Mammary epithelial cell (primary cell): ENCODE measurements at regions not wholly inside any gene's neighbourhood (a gene's known extent, or its start where the extent isn't known, plus 50 kb on each side); places are given as distances from the start of the nearest gene placed in this dataset.

Source experiments
- EZH2 ChIP-seq: IDR thresholded peaks from 2 replicates; pipeline ENCODE4 v1.6.1; 2012; ENCODE audit warnings: low read length, inconsistent platforms, borderline replicate concordance
- TF ChIP-seq, protein P1 (sequence below), 2 donors: IDR thresholded peaks in 1 of 2; conservative IDR thresholded peaks in 1 of 2; 2 replicates each; pipeline ENCODE4 v1.5.1; 2011 to 2012; ENCODE audit warnings: inconsistent platforms in 2 of 2, low read length in 2 of 2, mild to moderate bottlenecking in 2 of 2, control low read depth in 1 of 2, low read depth in 1 of 2; ENCODE audit not compliant: insufficient read depth in 1 of 2; ENCODE audit errors: extremely low read depth in 1 of 2

GRCh38 chr11:45535033-45535432 is 130.4 kb downstream of the CHST1 start:
- no peak for TF ChIP-seq EZH2
- TF ChIP-seq, protein P1, sequence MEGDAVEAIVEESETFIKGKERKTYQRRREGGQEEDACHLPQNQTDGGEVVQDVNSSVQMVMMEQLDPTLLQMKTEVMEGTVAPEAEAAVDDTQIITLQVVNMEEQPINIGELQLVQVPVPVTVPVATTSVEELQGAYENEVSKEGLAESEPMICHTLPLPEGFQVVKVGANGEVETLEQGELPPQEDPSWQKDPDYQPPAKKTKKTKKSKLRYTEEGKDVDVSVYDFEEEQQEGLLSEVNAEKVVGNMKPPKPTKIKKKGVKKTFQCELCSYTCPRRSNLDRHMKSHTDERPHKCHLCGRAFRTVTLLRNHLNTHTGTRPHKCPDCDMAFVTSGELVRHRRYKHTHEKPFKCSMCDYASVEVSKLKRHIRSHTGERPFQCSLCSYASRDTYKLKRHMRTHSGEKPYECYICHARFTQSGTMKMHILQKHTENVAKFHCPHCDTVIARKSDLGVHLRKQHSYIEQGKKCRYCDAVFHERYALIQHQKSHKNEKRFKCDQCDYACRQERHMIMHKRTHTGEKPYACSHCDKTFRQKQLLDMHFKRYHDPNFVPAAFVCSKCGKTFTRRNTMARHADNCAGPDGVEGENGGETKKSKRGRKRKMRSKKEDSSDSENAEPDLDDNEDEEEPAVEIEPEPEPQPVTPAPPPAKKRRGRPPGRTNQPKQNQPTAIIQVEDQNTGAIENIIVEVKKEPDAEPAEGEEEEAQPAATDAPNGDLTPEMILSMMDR (conservative IDR thresholded peaks at IDR 0.05 in 1 of 2, IDR thresholded peaks at IDR 0.05 in 1 of 2; ENCODE audit: extremely low read depth in 1 of 2, insufficient read depth in 1 of 2, low read depth in 1 of 2, low read length in 2 of 2): no peak
